ENCODE measurements at regions not wholly inside any gene's neighbourhood (a gene's known extent, or its start where the extent isn't known, plus 50 kb on each side); places are given as distances from the start of the nearest gene placed in this dataset.

DNA sequence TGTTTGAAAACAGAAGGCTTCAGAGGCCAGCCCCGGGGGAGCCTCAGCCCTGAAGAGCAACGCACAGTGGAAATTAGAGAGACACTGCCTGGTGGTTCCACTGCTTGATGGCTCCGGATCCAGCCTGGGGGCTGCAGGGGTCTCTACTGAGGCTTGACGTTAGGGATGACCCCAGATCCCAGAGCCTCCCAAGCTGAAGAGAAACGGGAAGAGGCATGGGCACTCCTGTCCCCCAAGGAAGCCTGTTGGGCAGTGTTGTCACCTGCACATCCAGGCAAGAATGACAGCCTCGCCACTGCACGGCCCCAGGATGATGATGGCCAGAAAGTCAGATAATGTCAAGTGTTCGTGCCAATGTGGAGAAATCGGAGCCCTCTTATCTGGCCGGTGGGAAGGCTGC, 56.8 kb upstream of the FGF3 start (continued):
- TF ChIP-seq E4F1 (IDR thresholded peaks at IDR 0.05; ENCODE audit: borderline replicate concordance, partially characterized antibody) (no peak), LARP7 (IDR thresholded peaks at IDR 0.05) (no peak), POLR2AphosphoS5 (IDR thresholded peaks at IDR 0.05; ENCODE audit: low read length) (no peak), TARDBP (IDR thresholded peaks at IDR 0.05; ENCODE audit: borderline replicate concordance) (no peak), NR2F1 (conservative IDR thresholded peaks at IDR 0.05) (no peak), MTA3 (IDR thresholded peaks at IDR 0.05; ENCODE audit: borderline replicate concordance, low read length) (no peak), KDM1A (IDR thresholded peaks at IDR 0.05; ENCODE audit: borderline replicate concordance) (no peak), IKZF2 (IDR thresholded peaks at IDR 0.05) (no peak), SIN3A (IDR thresholded peaks at IDR 0.05; ENCODE audit: low read depth, low read length) (no peak), CREM (IDR thresholded peaks at IDR 0.05; ENCODE audit: low read depth) (no peak)
- TF ChIP-seq, protein P1, sequence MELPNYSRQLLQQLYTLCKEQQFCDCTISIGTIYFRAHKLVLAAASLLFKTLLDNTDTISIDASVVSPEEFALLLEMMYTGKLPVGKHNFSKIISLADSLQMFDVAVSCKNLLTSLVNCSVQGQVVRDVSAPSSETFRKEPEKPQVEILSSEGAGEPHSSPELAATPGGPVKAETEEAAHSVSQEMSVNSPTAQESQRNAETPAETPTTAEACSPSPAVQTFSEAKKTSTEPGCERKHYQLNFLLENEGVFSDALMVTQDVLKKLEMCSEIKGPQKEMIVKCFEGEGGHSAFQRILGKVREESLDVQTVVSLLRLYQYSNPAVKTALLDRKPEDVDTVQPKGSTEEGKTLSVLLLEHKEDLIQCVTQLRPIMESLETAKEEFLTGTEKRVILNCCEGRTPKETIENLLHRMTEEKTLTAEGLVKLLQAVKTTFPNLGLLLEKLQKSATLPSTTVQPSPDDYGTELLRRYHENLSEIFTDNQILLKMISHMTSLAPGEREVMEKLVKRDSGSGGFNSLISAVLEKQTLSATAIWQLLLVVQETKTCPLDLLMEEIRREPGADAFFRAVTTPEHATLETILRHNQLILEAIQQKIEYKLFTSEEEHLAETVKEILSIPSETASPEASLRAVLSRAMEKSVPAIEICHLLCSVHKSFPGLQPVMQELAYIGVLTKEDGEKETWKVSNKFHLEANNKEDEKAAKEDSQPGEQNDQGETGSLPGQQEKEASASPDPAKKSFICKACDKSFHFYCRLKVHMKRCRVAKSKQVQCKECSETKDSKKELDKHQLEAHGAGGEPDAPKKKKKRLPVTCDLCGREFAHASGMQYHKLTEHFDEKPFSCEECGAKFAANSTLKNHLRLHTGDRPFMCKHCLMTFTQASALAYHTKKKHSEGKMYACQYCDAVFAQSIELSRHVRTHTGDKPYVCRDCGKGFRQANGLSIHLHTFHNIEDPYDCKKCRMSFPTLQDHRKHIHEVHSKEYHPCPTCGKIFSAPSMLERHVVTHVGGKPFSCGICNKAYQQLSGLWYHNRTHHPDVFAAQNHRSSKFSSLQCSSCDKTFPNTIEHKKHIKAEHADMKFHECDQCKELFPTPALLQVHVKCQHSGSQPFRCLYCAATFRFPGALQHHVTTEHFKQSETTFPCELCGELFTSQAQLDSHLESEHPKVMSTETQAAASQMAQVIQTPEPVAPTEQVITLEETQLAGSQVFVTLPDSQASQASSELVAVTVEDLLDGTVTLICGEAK (IDR thresholded peaks at IDR 0.05; ENCODE audit: borderline replicate concordance): no peak

Data from GM12878 (cell line).